Heart left ventricle (tissue), 16 donors: ENCODE measurements at regions not wholly inside any gene's neighbourhood (a gene's known extent, or its start where the extent isn't known, plus 50 kb on each side); places are given as distances from the start of the nearest gene placed in this dataset.

Experiments
- ATAC-seq, 4 donors: fragments of 200-7000 bp; cut with Tn5 transposase; one replicate each; pipeline ENCODE4 v1.9.1; 2020 to 2022; ENCODE audit warnings: moderate library complexity in 4 of 4, mild to moderate bottlenecking in 3 of 4, moderate number of reproducible peaks in 1 of 4
- DNase-seq, 5 donors: peaks; one replicate each; pipeline ENCODE4 v3.0.0-alpha.2; 2020
- H3K27ac ChIP-seq, 12 donors: fragments of 200-600 bp; sonication (generic) in 4 of 12; one replicate each; pipeline versions ENCODE4 v1.5.0 to v1.8.0; 2016 to 2022; ENCODE audit warnings: mild to moderate bottlenecking in 2 of 12
- H3K27me3 ChIP-seq, 9 donors: fragments of 200-600 bp; sonication (generic) in 2 of 9; one replicate each; pipeline versions ENCODE4 v1.5.1 to v1.8.0; 2016 to 2022; ENCODE audit warnings: mild to moderate bottlenecking in 3 of 9
- H3K36me3 ChIP-seq, 9 donors: fragments of 200-600 bp; sonication (generic) in 2 of 9; one replicate each; pipeline versions ENCODE4 v1.5.0 to v1.8.0; 2018 to 2022; ENCODE audit warnings: mild to moderate bottlenecking in 2 of 9
- H3K4me1 ChIP-seq, 12 donors: fragments of 200-600 bp; sonication (generic) in 4 of 12; one replicate each; pipeline versions ENCODE4 v1.5.0 to v1.8.0; 2016 to 2022; ENCODE audit warnings: mild to moderate bottlenecking in 3 of 12
- H3K4me3 ChIP-seq, 12 donors: fragments of 200-600 bp; sonication (generic) in 4 of 12; one replicate each; pipeline versions ENCODE4 v1.5.0 to v1.8.0; 2017 to 2022; ENCODE audit warnings: mild to moderate bottlenecking in 9 of 12, moderate library complexity in 4 of 12
- H3K9me3 ChIP-seq, 12 donors: fragments of 200-600 bp; sonication (generic) in 4 of 12; one replicate each; pipeline versions ENCODE4 v1.5.0 to v1.8.0; 2016 to 2022; ENCODE audit warnings: mild to moderate bottlenecking in 1 of 12
- CTCF ChIP-seq, 12 donors: fragments of 200-600 bp; sonication (generic) in 4 of 12; IDR thresholded peaks; one replicate each; pipeline versions ENCODE4 v1.5.0 to v1.8.0; 2018 to 2022; ENCODE audit warnings: antibody characterized with exemption in 12 of 12, mild to moderate bottlenecking in 5 of 12
- POLR2A ChIP-seq, 2 donors: fragments of 450-650 bp; IDR thresholded peaks; one replicate each; pipeline ENCODE4 v1.6.1; 2017; ENCODE audit warnings: antibody characterized with exemption in 2 of 2, mild to moderate bottlenecking in 2 of 2, moderate library complexity in 2 of 2
- WGBS, 4 donors: extraction: QIAGEN DNeasy Blood & Tissue Kit in 2 of 4; methylation state at CpG; one replicate each; pipeline versions ENCODE4 v1.1.5 to v1.1.7; 2013 to 2018; 5-methylcytosine and 5-hydroxymethylcytosine counted together
- intact Hi-C, 10 donors: fragments of 100-400 bp; cut with DNase I; formaldehyde crosslinking; loops; one replicate each; pipeline versions ENCODE4 v1.11.1 to v1.14.2; 2022
- donor health status: ischemic (EF 13 %, LVEDD 7.1; RV severe dilation, severe dysfunction).
- donor health status: healthy with polysubstance abuse.
- donor health status: DM: no; HTN: yes; CAD: no.
- donor health status: DM: no; HTN: no; CAD: no.
- donor health status: ischemic (EF 25% LVEDD 6.9; RV normal size, moderate dysfunction).
- donor health status: ischemic (EF 25% LVEDD 5.7; RV mildly dilated, moderate dysfunction).
- donor health status: healthy.
- donor health status: DM: yes; HTN: yes; CAD: no.
- donor health status: ischemic (EF 35%, LVEDD 5.7; RV mildly dilated, moderate dysfunction).
- donor health status: nonischemic (EF 11% LVEDD 7.7; RV severe dilation, severe dysfunction).
- donor health status: DM: yes; HTN: yes; CAD: no.
- donor health status: PGD.
- donor health status: ischemic (EF 29% LVEDD 5.4; RV normal size, mild dysfunction).
- donor health status: nonischemic (EF 23%, LVEDD 6.1; RV moderate dilation, normal function).

- no peak for TF ChIP-seq CTCF (IDR thresholded peaks at IDR 0.05)
- no peak for TF ChIP-seq POLR2A (IDR thresholded peaks at IDR 0.05)
- WGBS, 4 donors: 91 to 95% (median 95%) methylated on average over 6 of the region's 6 CpGs
- H3K4me1 ChIP-seq: peaks cover 0 to 6% (median 0%) of the 10 kb centered on the region in 12 donors
- peaks cover 0 to 8% (median 0%) of the 10 kb centered on the region in 12 donors for H3K9me3 ChIP-seq
- no peaks in the 10 kb centered on the region for H3K27me3 ChIP-seq
- intact Hi-C loops: no loop called here
- ATAC-seq (no peak), DNase-seq (no peak)
- no peaks in the 10 kb centered on the region for H3K36me3 ChIP-seq
- no peak overlapping the region for H3K4me3 ChIP-seq
- H3K27ac ChIP-seq: no peak overlapping the region
Observed at GRCh38 chr16:79408355-79408754, 192.2 kb downstream of the MAF start.

- DNase-seq: no peak
- TF ChIP-seq CTCF (IDR thresholded peaks at IDR 0.05) (no peak), POLR2A (IDR thresholded peaks at IDR 0.05) (no peak)
- Histone ChIP-seq H3K9me3 (peaks cover 0 to 8% (median 0%) of the 10 kb centered on the region in 12 donors), H3K4me1 (peaks cover 0 to 2% (median 0%) of the 10 kb centered on the region in 12 donors), H3K27ac (no peak overlapping the region), H3K36me3 (no peaks in the 10 kb centered on the region), H3K27me3 (no peaks in the 10 kb centered on the region), H3K4me3 (no peak overlapping the region)
- intact Hi-C loops: no loop called here
- no peak for ATAC-seq
- WGBS, 4 donors: 55 to 71% (median 63%) methylated on average over 15 of the region's 15 CpGs
Observed at GRCh38 chr16:79407461-79408135, 192.9 kb downstream of the MAF start.

GRCh38 chr16:79407005-79407404 is 193.5 kb downstream of the MAF start:
- H3K4me3 ChIP-seq: no peak overlapping the region
- H3K27me3 ChIP-seq: no peaks in the 10 kb centered on the region
- H3K27ac ChIP-seq: no peak overlapping the region
- no peaks in the 10 kb centered on the region for H3K36me3 ChIP-seq
- TF ChIP-seq POLR2A (IDR thresholded peaks at IDR 0.05) (no peak), CTCF (IDR thresholded peaks at IDR 0.05) (no peak)
- peaks cover 0 to 8% (median 0%) of the 10 kb centered on the region in 12 donors for H3K9me3 ChIP-seq
- WGBS, 4 donors: 92 to 97% (median 94%) methylated on average over 12 of the region's 12 CpGs
- ATAC-seq (no peak), DNase-seq (no peak)
- intact Hi-C loops: no loop called here
- H3K4me1 ChIP-seq: no peaks in the 10 kb centered on the region

GRCh38 chr16:79404571-79404970 is 196.0 kb downstream of the MAF start:
- H3K27me3 ChIP-seq: no peaks in the 10 kb centered on the region
- intact Hi-C loops: no loop called here
- H3K4me3 ChIP-seq: no peak overlapping the region
- no peaks in the 10 kb centered on the region for H3K4me1 ChIP-seq
- ATAC-seq (no peak), DNase-seq (no peak)
- no peaks in the 10 kb centered on the region for H3K36me3 ChIP-seq
- 72 to 96% (median 79%) methylated on average over 7 of the region's 7 CpGs for WGBS, 4 donors
- no peak overlapping the region for H3K27ac ChIP-seq
- H3K9me3 ChIP-seq: peaks cover 0 to 8% (median 0%) of the 10 kb centered on the region in 12 donors
- no peak for TF ChIP-seq CTCF (IDR thresholded peaks at IDR 0.05)
- TF ChIP-seq POLR2A (IDR thresholded peaks at IDR 0.05): no peak
